HG03045 (cell line): ENCODE measurements at regions not wholly inside any gene's neighbourhood (a gene's known extent, or its start where the extent isn't known, plus 50 kb on each side); places are given as distances from the start of the nearest gene placed in this dataset.
"Not testable (repeated sequence)": the region's sequence is repeated elsewhere in the genome, so short reads cannot be mapped to it uniquely, and the experiment has no call there.

Experiments used
- ATAC-seq: cut with Tn5 transposase; IDR thresholded peaks from one replicate; pipeline ENCODE4 v1.9.1; 2021; ENCODE audit warnings: mild to moderate bottlenecking, moderate library complexity; ENCODE audit not compliant: unreplicated experiment

DNA sequence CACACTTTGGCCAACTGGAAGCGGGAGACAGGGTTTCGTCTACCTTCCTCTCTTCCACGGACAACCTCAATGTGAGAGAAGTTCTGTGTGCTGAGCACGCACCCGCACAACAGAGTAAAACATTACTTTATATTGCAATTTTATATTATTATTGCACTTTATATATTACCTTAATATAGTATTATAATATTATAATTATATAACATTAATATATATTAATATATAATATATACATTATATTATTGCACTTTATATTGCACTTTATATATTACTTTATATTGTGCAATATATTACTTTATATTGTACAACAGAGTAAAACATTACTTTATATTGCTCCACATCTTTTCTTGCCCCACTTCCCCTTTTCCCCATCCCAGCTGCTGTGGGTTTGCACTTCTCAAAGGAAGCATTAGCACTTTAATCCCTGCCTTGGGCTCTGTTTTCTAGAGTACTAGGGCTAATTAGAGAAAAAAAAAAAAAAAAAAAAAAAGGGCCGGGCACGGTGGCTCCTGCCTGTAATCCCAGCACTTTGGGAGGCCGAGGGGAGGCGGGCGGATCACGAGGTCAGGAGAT, 76.4 kb upstream of the SLC4A7 start:
- no peak for ATAC-seq

DNA sequence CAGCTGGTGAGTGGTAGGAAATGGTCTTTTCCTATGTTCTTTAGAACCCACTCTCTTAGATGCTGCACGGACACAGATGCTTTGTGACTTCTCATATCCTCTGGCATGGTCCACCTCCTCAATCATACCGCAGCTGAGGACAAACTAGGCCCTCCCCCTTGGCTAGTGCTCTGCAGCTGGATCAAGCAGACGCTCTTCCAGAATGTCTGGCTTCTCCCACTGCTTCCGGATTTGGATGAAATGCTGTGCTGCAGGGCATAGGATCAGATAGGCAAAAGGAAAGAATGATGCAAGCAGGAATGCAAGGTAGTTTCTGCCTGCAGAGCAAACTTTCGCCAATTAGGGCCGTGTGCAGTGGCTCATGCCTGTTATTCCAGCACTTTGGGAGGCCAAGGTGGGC, 75.7 kb upstream of the SLC4A7 start:
- no peak for ATAC-seq

DNA sequence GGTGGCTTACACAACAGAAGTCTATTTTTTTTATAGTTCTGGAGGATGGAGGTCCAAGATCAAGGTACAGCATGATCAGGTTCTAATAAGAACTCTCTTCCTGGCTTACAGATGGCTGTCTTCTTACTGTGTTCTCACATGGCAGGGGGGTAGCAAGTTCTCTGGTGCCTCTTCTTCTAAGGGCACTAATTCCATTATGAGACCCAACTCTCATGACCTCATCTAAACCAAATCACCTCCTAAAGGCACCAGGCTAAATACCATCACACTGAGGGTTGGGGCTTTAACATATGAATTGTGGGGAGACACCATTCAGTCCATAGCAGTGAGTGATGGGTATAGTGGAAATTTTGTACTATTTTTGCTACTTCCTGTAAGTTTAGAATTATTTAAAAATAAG, 75.2 kb upstream of the SLC4A7 start:
- ATAC-seq = no peak

DNA sequence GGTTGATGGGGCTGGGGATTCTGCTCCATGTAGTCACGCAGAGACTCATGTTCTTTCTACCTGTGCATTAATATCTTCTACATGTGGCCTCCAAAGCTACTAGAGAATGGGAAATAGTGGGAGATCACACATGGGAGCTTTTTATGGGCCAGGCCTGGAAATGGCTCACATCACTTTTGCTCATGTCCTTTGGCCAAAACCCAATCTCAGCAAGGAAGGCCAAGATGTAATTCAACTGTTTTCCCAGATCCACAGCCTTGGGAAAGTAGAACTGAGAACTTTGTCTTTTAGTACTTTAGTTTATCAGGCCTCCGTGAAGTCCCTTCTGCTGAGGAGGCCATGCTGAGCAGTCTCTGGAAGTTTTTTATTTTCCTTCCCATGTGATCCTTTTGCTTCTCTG, 73.2 kb upstream of the SLC4A7 start:
- no peak for ATAC-seq

DNA sequence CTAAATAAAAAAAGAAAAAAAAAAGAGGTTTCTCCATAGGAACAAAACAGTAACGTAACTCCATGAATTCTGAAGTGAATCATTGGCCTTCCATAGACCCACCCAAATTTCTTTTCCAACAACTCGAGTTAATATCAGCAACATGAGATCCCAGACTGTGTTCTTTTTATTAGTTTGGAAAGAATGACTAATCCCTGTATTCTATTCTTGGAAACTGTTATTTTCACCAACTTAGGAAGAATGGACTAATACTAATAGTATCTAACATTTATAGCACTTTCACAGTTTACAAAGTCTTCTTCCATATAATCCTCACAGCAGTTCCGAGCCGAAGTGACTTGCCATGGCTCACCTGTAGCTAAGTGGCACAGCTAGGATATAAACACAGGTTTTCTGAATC, 72.7 kb upstream of the SLC4A7 start:
- no peak for ATAC-seq

DNA sequence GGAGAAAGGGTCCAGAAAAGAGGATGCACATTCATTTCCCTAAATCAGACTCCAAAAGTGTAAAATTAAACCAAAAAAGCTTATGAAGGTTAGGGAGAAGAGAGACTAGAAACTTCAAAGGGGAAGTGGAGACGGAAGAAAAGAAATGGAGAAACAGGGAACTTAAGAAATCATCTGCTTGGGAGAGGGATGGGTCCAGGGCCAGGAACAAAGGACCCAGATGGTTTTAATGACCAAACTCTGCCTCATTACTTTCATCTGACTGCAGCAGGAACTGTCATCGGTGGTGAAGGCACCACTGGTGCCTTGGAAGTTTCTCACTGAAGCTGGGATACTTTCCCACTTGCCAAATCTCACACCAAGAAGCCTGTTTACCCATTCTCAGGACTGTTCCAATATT, 70.5 kb upstream of the SLC4A7 start:
- no peak for ATAC-seq

DNA sequence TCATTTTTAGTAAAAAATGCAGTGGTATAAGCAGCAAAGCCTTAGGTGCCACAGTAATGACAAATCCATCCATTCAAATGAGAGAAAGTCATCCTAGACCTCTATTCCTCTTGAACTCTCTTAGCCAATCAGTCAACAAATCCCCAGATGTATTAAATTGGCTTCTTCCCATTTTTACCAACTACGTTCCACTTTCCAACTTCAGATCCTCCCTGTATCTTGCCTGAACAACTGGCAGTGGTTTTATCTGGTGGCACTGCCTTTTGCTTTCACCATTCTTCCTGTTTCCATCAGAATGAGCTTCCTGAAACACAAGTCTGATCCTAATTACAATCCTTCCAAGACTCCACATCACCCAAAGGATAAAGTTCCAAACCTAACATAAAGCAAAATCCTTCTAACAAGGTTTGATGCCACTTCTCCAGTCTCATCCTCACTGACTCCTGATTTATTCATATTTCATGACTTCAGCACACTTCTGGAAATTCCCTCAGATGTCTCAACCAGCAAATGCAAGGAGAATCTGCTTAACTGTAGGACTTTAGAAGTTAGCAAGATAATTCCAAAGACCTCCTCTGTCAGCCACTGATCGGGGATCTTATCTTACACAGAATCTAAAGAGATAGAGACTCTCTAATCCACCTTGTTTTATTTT, 69.8 kb upstream of the SLC4A7 start:
- ATAC-seq = no peak

DNA sequence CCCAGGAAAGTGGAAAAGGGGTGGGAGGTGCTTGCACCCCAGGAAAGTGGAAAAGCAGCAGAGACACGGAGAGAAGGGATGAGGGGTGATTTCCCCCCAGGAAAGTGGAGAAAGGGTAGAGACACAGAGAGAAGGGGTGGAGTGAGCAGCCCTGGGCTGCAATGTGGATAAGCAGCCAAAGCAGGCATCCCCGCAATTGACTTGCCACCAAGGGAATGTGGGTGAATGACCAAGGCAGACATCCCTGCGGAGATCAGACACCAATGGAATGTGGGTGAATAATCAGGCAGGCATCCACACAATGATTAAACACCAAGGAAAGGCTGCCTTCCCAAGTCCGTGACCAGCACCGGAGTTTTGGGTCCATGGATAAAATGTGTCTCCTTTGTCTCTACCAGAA, 68.5 kb upstream of the SLC4A7 start:
- not testable (repeated sequence) for ATAC-seq

DNA sequence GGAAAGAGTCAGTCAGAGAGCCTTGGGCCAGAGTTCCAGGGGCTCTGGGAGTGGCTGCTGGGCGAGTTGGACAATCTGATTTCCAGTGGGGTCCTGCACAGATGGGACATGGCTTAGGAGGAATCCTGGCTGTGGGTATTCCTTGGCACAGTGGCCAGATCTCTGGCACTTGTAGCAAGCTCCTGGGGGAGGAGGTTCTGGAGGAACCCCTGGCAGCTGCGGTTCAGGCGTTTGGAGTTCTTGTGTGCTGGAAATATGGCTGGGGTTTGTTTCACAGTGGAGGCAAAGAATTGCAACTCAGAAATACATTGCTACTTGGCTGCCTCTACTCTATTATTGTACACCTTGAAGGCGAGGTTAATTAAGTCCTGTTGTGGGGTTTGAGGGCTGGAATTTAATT, 67.2 kb upstream of the SLC4A7 start:
- not testable (repeated sequence) for ATAC-seq

DNA sequence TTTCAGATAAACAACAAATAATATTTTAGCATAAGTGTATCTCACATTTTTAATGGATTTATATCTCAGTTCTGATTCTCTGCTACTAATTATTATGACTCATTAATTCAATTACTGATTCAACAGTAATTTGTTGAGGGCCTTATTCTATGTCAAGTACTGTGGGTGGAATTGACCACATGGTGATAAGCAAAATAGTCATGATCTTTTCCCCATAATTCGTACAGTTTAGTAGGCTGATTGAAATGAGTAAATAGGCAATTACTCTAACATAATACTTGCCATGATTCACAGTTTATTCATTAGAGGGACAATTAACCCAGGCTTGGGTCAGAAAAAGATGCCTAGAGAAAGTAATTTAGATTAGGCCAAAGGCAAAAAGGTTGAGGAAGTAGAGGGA, 60.9 kb upstream of the SLC4A7 start:
- no peak for ATAC-seq

DNA sequence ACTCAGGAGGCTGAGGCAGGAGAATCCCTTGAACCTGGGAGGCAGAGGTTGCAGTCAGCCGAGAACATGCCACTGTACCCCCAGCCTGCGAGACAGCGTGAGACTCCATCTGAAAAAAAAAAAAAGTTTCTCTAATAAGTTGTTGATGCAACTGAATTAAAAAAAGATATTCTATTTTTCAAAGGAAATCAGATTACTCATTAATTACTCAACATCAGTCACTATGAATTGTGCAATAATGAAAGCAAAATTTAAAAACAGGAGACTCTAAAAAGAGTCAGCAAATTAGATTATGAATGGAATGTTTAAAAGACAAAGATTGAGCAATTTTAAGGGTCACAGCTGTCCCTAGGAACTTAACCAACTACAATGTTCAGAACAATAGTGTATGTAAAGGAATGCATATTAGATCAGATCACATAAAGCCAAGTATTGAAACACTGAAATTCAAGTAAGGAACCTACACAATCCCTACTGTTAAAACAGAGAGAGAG, 60.2 kb upstream of the SLC4A7 start:
- ATAC-seq = no peak

DNA sequence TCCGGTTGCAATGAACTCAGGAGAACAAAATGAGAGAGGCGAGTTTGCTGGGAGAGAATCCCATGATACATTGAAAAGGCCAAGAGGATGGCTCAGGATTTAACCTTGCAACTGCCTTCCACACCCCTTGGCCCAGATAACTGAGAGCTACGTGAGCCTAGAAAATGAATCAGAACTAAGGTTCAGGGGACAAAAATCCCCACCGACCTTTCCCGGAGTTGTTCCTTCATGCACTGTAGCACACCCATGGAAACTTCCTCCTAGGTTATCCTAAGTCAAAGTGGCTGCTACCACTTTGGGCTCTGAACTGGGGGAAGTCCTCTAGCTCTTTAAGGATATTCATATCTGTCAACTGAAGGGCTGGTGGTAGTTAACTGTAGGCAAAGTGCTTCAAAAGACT, 58.3 kb upstream of the SLC4A7 start:
- ATAC-seq = no peak

DNA sequence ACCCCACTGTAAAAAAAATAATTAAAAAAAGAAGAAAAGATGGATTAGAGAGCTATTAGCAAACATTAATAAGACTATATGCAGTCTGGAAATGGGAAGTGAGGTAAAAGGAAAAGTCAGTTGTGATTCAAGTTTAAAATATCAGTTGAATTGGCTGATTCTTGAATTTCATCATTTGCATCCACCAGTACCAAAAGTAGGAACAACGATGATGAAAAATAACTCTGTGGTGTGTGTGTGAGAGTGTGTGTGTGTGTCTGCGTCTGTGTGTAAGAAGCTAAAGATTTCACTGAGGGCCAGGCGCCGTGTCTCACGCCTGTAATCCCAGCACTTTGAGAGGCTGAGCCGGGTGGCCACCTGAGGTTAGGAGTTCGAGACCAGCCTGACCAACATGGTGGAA, 56.0 kb upstream of the SLC4A7 start:
- ATAC-seq = no peak

DNA sequence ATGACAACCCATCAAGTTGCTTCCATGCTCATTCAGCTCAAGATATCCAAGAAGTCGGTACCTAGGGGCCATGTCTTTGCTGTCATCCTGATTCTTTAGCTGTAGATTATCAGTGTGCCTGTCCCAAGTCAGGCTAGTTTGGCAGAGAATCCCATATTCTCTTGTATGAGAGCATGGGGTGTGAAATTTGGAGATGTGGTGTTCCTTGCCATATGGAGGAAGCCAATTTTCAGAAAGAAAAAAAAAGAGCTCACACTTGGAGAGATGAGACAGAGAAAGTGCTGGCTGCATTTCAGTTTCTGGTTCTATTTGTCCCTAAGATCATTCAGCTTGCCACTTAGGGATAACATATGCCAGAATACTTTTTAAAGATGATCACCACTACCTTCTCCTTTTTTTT, 52.3 kb upstream of the SLC4A7 start:
- ATAC-seq = no peak

DNA sequence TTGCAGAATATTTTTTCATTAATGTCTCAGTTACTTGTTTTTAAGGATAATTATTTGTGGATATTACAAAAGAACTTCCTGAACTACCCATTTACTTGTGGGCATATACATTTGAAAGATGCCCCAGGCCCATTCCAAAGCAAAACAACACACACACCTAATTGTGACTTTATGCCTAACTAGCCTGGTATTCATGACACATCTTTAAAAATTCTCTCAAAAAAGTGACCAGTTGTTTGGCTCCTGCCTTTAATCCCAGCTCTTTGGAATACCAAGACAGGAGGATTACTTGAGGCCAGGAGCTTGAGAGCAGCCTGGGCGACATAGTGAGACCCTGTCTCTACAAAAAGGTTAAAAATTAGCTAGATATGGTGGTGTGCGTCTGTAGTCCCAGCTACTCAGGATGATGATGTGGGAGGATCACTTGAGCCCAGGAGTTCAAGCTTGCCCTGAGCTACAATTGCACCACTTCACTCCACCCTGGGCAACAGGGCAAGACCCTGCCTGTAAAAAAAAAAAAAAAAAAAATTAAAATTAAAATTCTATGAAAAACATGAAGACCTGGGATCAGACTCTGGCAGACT, 51.7 kb upstream of the SLC4A7 start:
- no peak for ATAC-seq

DNA sequence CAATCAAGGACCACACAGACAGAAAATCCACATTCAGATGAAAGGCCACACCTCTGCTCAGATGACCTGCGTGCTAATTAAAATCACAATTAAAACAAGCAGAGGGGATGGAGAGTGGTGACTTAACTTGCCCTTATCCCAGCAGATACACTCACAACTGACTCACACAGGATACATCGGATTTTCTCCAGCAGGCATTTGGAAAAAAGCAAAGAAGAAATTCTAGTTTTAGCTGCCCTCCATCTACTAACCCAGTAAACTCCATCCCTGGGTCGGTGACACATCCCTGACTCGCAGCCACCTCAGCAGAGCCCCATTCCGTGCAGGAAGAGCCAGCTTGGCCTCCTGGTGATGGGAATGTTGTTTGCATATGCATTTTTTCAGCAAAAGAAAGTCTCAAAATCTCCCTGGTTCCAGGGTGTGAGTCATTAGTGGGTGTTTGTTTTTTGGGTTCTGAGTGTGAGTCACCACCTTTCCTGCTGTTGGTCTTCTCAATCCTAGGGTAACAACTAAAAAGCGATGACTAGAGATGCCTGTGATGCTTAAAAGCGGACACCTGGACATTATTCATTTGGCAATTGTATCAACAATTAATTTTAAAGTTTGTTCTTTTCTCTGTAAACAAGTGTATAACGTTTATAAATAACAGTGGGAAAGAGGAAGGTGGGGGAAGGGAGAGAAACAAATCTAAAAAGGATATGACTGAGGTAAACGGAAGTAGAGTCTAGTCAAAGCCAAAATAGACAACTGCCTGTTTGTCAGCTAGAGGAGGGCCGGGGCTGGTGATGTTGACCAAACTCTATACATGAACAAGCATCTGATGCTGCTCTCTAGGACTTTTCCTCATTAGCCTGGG, 49.8 kb upstream of the SLC4A7 start:
- ATAC-seq = no peak
